GM12878 (cell line): ENCODE measurements at regions not wholly inside any gene's neighbourhood (a gene's known extent, or its start where the extent isn't known, plus 50 kb on each side); places are given as distances from the start of the nearest gene placed in this dataset.

Experiments
- ATAC-seq: fragments of 200-7000 bp; cut with Tn5 transposase; 3 replicates; pipeline ENCODE4 v1.9.1; 2020; ENCODE audit warnings: mild to moderate bottlenecking, moderate library complexity
- BruUV-seq: library from RNA; stranded (reverse); fragments of 400-500 nt; replicated peaks from 2 replicates; lab custom pipeline; 2021; lab: Mats Ljungman, UMichigan
- CTCF ChIA-PET: fragments of 300-600 bp; sonication (Branson Sonifier 250); formaldehyde crosslinking; extraction: SDS; loops from one replicate; lab custom pipeline; 2021; ENCODE audit warnings: inconsistent platforms; lab: Yijun Ruan, JAX
- POLR2A ChIA-PET: fragments of 350-600 bp; formaldehyde crosslinking; extraction: SDS; loops from one replicate; lab custom pipeline; 2021; ENCODE audit warnings: inconsistent platforms; lab: Charles Lee
- RAD21 ChIA-PET: fragments of 300-600 bp; sonication (Branson Sonifier 250); formaldehyde crosslinking; loops from one replicate; lab custom pipeline; 2023; ENCODE audit warnings: antibody characterized with exemption; ENCODE audit not compliant: unreplicated experiment; lab: Charles Lee
- SMC1A ChIA-PET: fragments of 300-600 bp; sonication (Branson Sonifier 250); formaldehyde crosslinking; loops from one replicate; lab custom pipeline; 2023; ENCODE audit not compliant: unreplicated experiment, uncharacterized antibody; lab: Charles Lee
- DNase-seq: peaks from one replicate; pipeline ENCODE4 v3.0.0-alpha.2; 2011; ENCODE audit warnings: low read depth, low spot score
- FAIRE-seq: peaks from 3 replicates; lab custom pipeline; 2011; peaks lifted over from hg19 to GRCh38; lab: Jason Lieb, UNC
- H2AFZ ChIP-seq: 2 replicates; pipeline ENCODE4 v1.6.0; 2011; ENCODE audit warnings: low read depth, low read length, control low read depth; ENCODE audit not compliant: control insufficient read depth
- H3K27ac ChIP-seq: 2 replicates; pipeline ENCODE4 v1.5.1; 2011; ENCODE audit warnings: control low read depth; ENCODE audit not compliant: control insufficient read depth, insufficient read depth
- H3K27me3 ChIP-seq, 2 experiments: replicated peaks in 1 of 2; 2 replicates each; pipeline versions ENCODE4 v1.6.0 to v1.6.1; 2011; ENCODE audit warnings: low read length in 1 of 2; ENCODE audit not compliant: control insufficient read depth in 2 of 2, insufficient read depth in 2 of 2
- H3K36me3 ChIP-seq, 2 experiments: 2 replicates each; pipeline ENCODE4 v1.5.1; 2011; ENCODE audit warnings: low read length in 1 of 2; ENCODE audit not compliant: control insufficient read depth in 2 of 2, insufficient read depth in 2 of 2
- H3K4me1 ChIP-seq: 2 replicates; pipeline ENCODE4 v1.6.1; 2011; ENCODE audit warnings: mild to moderate bottlenecking, low read length, moderate library complexity, mixed read lengths; ENCODE audit not compliant: control insufficient read depth, insufficient read depth
- H3K4me2 ChIP-seq: 2 replicates; pipeline ENCODE4 v1.6.0; 2011; ENCODE audit warnings: control low read depth; ENCODE audit not compliant: control insufficient read depth, insufficient read depth
- H3K4me3 ChIP-seq: fragments of 200-600 bp; sonication (generic); 2 replicates; pipeline ENCODE4 v1.5.1; 2016
- H3K79me2 ChIP-seq: 2 replicates; pipeline ENCODE4 v1.6.0; 2011; ENCODE audit warnings: low read length; ENCODE audit not compliant: control insufficient read depth, insufficient read depth
- H3K9ac ChIP-seq: 2 replicates; pipeline ENCODE4 v1.8.0; 2011; ENCODE audit warnings: low read length, control low read depth, mixed read lengths; ENCODE audit not compliant: control insufficient read depth, insufficient read depth
- H3K9me3 ChIP-seq: replicated peaks from 3 replicates; pipeline ENCODE4 v1.5.1; 2011; ENCODE audit warnings: mild to moderate bottlenecking, low read length; ENCODE audit not compliant: control insufficient read depth, insufficient read depth
- H4K20me1 ChIP-seq: 2 replicates; pipeline ENCODE4 v1.6.0; 2011; ENCODE audit not compliant: control insufficient read depth, insufficient read depth
- RUNX3 ChIP-seq: IDR thresholded peaks from 2 replicates; pipeline ENCODE4 v1.6.1; 2012; ENCODE audit warnings: low read length, inconsistent platforms
- WGBS: methylation state at CpG from one replicate; pipeline ENCODE4 v1.1.6; 2016; ENCODE audit warnings: low lambda C conversion rate; ENCODE audit not compliant: insufficient replicate concordance, insufficient coverage; ENCODE audit errors: missing lambda C conversion rate; 5-methylcytosine and 5-hydroxymethylcytosine counted together
- in situ Hi-C: fragments of 300-500 bp; cut with MboI; formaldehyde crosslinking; loops from 9 replicates; pipeline ENCODE4 v1.14.3; 2018; ENCODE audit warnings: mixed read lengths
- intact Hi-C: fragments of 100-400 bp; cut with micrococcal nuclease; formaldehyde crosslinking; loops from one replicate; pipeline ENCODE4 v1.14.2; 2022; ENCODE audit not compliant: unreplicated experiment
- TF ChIP-seq, protein P1 (sequence below): fragments of 450-650 bp; IDR thresholded peaks from 2 replicates; pipeline ENCODE4 v1.6.1; 2018; ENCODE audit warnings: mild to moderate bottlenecking, low read depth, moderate library complexity; ENCODE audit not compliant: partially characterized antibody

- CTCF ChIA-PET: interaction anchor here (1.1 to 1.2 kb wide), 4 partner anchors 12 to 57 kb away, joined by 4 to 10 read pairs (median 4); no protein-coding TSS in a partner anchor
These were observed 53.5 kb upstream of the APBB1IP start for GRCh38 chr10:26384600-26384999.

More at GRCh38 chr10:26384600-26384999, 53.5 kb upstream of the APBB1IP start:
- no peak for ATAC-seq
- H3K9ac ChIP-seq: no peak overlapping the region
- WGBS: 60% methylated on average over 3 of the region's 3 CpGs
- TF ChIP-seq RUNX3: peak; percentile 54
- TF ChIP-seq, protein P1, sequence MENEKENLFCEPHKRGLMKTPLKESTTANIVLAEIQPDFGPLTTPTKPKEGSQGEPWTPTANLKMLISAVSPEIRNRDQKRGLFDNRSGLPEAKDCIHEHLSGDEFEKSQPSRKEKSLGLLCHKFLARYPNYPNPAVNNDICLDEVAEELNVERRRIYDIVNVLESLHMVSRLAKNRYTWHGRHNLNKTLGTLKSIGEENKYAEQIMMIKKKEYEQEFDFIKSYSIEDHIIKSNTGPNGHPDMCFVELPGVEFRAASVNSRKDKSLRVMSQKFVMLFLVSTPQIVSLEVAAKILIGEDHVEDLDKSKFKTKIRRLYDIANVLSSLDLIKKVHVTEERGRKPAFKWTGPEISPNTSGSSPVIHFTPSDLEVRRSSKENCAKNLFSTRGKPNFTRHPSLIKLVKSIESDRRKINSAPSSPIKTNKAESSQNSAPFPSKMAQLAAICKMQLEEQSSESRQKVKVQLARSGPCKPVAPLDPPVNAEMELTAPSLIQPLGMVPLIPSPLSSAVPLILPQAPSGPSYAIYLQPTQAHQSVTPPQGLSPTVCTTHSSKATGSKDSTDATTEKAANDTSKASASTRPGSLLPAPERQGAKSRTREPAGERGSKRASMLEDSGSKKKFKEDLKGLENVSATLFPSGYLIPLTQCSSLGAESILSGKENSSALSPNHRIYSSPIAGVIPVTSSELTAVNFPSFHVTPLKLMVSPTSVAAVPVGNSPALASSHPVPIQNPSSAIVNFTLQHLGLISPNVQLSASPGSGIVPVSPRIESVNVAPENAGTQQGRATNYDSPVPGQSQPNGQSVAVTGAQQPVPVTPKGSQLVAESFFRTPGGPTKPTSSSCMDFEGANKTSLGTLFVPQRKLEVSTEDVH: no peak
- no peaks in the 10 kb centered on the region for H3K79me2 ChIP-seq
- no peaks in the 10 kb centered on the region for H3K36me3 ChIP-seq
- no peaks in the 10 kb centered on the region for H4K20me1 ChIP-seq
- in situ Hi-C loops: no loop called here
- peaks cover 5% of the 10 kb centered on the region for H3K9me3 ChIP-seq
- DNase-seq: no peak
- intact Hi-C loops: no loop called here
- peak overlapping the region; percentile 53 for H3K27ac ChIP-seq
- SMC1A ChIA-PET: interaction anchor here (0.6 to 3.6 kb wide), 8 partner anchors 10 to 136 kb away, joined by 3 to 13 read pairs (median 4); no protein-coding TSS in a partner anchor
- no peak for FAIRE-seq
- peaks cover 19% of the 10 kb centered on the region for H3K4me1 ChIP-seq
- POLR2A ChIA-PET: interaction anchor here (1.1 to 1.4 kb wide), 2 partner anchors 9 to 46 kb away, joined by 3 read pairs; no protein-coding TSS in a partner anchor
- BruUV-seq: no TSS peak
- RAD21 ChIA-PET: interaction anchor here (1.1 to 1.6 kb wide), 2 partner anchors 46 to 84 kb away, joined by 3 to 6 read pairs; no protein-coding TSS in a partner anchor
- no peaks in the 10 kb centered on the region for H3K27me3 ChIP-seq
- no peak overlapping the region for H3K4me3 ChIP-seq
- no peak overlapping the region; the same call in 1 of the 2 replicates for H2AFZ ChIP-seq
- H3K4me2 ChIP-seq: no peak overlapping the region
